ENCODE measurements at regions not wholly inside any gene's neighbourhood (a gene's known extent, or its start where the extent isn't known, plus 50 kb on each side); places are given as distances from the start of the nearest gene placed in this dataset.

GRCh38 chr7:18353339-18353738, 142.2 kb upstream of the HDAC9 start:
- no peak overlapping the region for H3K27ac Mint-ChIP-seq (ENCODE audit: unreplicated experiment)
- H3K9me3 Mint-ChIP-seq (ENCODE audit: low read depth) = no peaks in the 10 kb centered on the region
- H3K36me3 Mint-ChIP-seq (ENCODE audit: low read depth) = no peaks in the 10 kb centered on the region
- H3K27me3 Mint-ChIP-seq (ENCODE audit: low read depth) = no peaks in the 10 kb centered on the region
- no peak overlapping the region for H3K4me3 Mint-ChIP-seq (ENCODE audit: unreplicated experiment)
- DNase-seq (ENCODE audit: low spot score) = no peak
- H3K4me1 Mint-ChIP-seq (ENCODE audit: low read depth) = peaks cover 23% of the 10 kb centered on the region
- TF ChIP-seq CTCF (IDR thresholded peaks at IDR 0.05) = no peak

GRCh38 chr7:18354108-18355085, 141.2 kb upstream of the HDAC9 start:
- H3K27ac Mint-ChIP-seq (ENCODE audit: unreplicated experiment) = no peak overlapping the region
- no peaks in the 10 kb centered on the region for H3K36me3 Mint-ChIP-seq (ENCODE audit: low read depth)
- TF ChIP-seq CTCF (IDR thresholded peaks at IDR 0.05) = no peak
- DNase-seq (ENCODE audit: low spot score) = no peak
- H3K4me1 Mint-ChIP-seq (ENCODE audit: low read depth) = peaks cover 23% of the 10 kb centered on the region
- H3K27me3 Mint-ChIP-seq (ENCODE audit: low read depth) = no peaks in the 10 kb centered on the region
- H3K9me3 Mint-ChIP-seq (ENCODE audit: low read depth) = no peaks in the 10 kb centered on the region
- H3K4me3 Mint-ChIP-seq (ENCODE audit: unreplicated experiment) = no peak overlapping the region

GRCh38 chr7:18356191-18356645, 139.3 kb upstream of the HDAC9 start:
- no peaks in the 10 kb centered on the region for H3K9me3 Mint-ChIP-seq (ENCODE audit: low read depth)
- no peak overlapping the region for H3K27ac Mint-ChIP-seq (ENCODE audit: unreplicated experiment)
- H3K36me3 Mint-ChIP-seq (ENCODE audit: low read depth) = no peaks in the 10 kb centered on the region
- H3K4me3 Mint-ChIP-seq (ENCODE audit: unreplicated experiment) = no peak overlapping the region
- peaks cover 15% of the 10 kb centered on the region for H3K4me1 Mint-ChIP-seq (ENCODE audit: low read depth)
- DNase-seq (ENCODE audit: low spot score) = no peak
- TF ChIP-seq CTCF (IDR thresholded peaks at IDR 0.05) = peak; percentile 88
- no peaks in the 10 kb centered on the region for H3K27me3 Mint-ChIP-seq (ENCODE audit: low read depth)

GRCh38 chr7:18357691-18358090, 137.9 kb upstream of the HDAC9 start:
- Mint-ChIP-seq H3K27me3 (ENCODE audit: low read depth) (no peaks in the 10 kb centered on the region), H3K27ac (ENCODE audit: unreplicated experiment) (no peak overlapping the region), H3K4me3 (ENCODE audit: unreplicated experiment) (no peak overlapping the region), H3K9me3 (ENCODE audit: low read depth) (no peaks in the 10 kb centered on the region), H3K4me1 (ENCODE audit: low read depth) (peaks cover 14% of the 10 kb centered on the region), H3K36me3 (ENCODE audit: low read depth) (no peaks in the 10 kb centered on the region)
- no peak for DNase-seq (ENCODE audit: low spot score)
- TF ChIP-seq CTCF (IDR thresholded peaks at IDR 0.05) = peak; percentile 61

- H3K4me1 Mint-ChIP-seq (ENCODE audit: low read depth) = peaks cover 4% of the 10 kb centered on the region
- DNase-seq (ENCODE audit: low spot score) = no peak
Measured at GRCh38 chr7:18361756-18362155, 133.8 kb upstream of the HDAC9 start.

More at GRCh38 chr7:18361756-18362155, 133.8 kb upstream of the HDAC9 start:
- Mint-ChIP-seq H3K9me3 (ENCODE audit: low read depth) (no peaks in the 10 kb centered on the region), H3K27me3 (ENCODE audit: low read depth) (no peaks in the 10 kb centered on the region), H3K4me3 (ENCODE audit: unreplicated experiment) (no peak overlapping the region), H3K36me3 (ENCODE audit: low read depth) (no peaks in the 10 kb centered on the region), H3K27ac (ENCODE audit: unreplicated experiment) (no peak overlapping the region)
- TF ChIP-seq CTCF (IDR thresholded peaks at IDR 0.05) = no peak

All from chondrocyte (in vitro differentiated cells).